DND-41 (cell line): ENCODE measurements at regions not wholly inside any gene's neighbourhood (a gene's known extent, or its start where the extent isn't known, plus 50 kb on each side); places are given as distances from the start of the nearest gene placed in this dataset.

Experiments used
- EZH2 ChIP-seq: IDR thresholded peaks from 3 replicates; pipeline ENCODE4 v1.6.1; 2012; ENCODE audit warnings: borderline replicate concordance, low read depth, mild to moderate bottlenecking, moderate library complexity, low read length, inconsistent platforms; ENCODE audit not compliant: severe bottlenecking
- TF ChIP-seq, protein P1 (sequence below): IDR thresholded peaks from 2 replicates; pipeline ENCODE4 v1.5.1; 2012; ENCODE audit warnings: borderline replicate concordance, low read length, moderate library complexity, mild to moderate bottlenecking; ENCODE audit not compliant: poor library complexity, severe bottlenecking; ENCODE audit errors: extremely low read depth

DNA sequence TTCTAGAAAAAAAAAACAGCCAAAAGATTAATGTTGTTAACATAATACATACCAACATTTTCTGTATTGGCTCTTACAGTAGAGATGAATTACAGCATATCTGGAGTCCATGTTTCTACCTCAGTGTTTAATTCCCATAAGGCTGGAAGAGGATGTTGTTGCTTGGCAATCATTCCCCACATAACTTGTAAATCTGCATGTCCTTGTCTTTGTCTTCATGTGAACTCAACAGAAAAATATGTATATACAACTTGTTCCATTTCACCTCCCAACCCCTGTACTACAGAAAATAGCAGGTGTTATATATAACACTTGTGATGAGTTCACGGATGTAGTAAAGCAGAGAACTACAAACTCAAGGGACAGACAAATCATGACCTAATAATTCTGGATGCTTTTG is 160.9 kb upstream of the SEMA3C start:
- TF ChIP-seq, protein P1, sequence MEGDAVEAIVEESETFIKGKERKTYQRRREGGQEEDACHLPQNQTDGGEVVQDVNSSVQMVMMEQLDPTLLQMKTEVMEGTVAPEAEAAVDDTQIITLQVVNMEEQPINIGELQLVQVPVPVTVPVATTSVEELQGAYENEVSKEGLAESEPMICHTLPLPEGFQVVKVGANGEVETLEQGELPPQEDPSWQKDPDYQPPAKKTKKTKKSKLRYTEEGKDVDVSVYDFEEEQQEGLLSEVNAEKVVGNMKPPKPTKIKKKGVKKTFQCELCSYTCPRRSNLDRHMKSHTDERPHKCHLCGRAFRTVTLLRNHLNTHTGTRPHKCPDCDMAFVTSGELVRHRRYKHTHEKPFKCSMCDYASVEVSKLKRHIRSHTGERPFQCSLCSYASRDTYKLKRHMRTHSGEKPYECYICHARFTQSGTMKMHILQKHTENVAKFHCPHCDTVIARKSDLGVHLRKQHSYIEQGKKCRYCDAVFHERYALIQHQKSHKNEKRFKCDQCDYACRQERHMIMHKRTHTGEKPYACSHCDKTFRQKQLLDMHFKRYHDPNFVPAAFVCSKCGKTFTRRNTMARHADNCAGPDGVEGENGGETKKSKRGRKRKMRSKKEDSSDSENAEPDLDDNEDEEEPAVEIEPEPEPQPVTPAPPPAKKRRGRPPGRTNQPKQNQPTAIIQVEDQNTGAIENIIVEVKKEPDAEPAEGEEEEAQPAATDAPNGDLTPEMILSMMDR = no peak
- TF ChIP-seq EZH2 = no peak
